C4-2B (cell line): ENCODE measurements at regions not wholly inside any gene's neighbourhood (a gene's known extent, or its start where the extent isn't known, plus 50 kb on each side); places are given as distances from the start of the nearest gene placed in this dataset.

Experiments used
- ZFX ChIP-seq: fragments of 450-650 bp; IDR thresholded peaks from 2 replicates; pipeline ENCODE4 v1.6.1; 2017
- TF ChIP-seq, protein P1 (sequence below): fragments of 450-650 bp; conservative IDR thresholded peaks from 2 replicates; pipeline ENCODE4 v1.5.1; 2017; ENCODE audit warnings: mild to moderate bottlenecking

DNA sequence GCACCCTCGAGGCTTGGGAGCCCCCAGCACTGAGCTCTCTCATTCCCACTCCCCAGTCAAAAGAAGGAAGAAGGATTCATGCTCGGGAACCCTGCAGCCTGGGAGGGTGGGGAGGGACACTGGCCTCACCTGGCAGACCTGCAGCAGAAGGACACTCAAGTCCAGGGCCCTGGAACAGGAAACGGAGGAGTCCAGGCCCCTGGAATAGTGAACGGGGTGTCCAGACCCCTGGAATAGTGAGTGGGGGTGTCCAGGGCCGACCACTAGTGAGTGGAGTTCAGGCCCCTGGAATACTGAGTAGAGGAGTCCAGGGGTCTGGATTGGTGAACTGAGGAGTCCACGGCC, 292.5 kb downstream of the NDUFA10 start:
- TF ChIP-seq, protein P1, sequence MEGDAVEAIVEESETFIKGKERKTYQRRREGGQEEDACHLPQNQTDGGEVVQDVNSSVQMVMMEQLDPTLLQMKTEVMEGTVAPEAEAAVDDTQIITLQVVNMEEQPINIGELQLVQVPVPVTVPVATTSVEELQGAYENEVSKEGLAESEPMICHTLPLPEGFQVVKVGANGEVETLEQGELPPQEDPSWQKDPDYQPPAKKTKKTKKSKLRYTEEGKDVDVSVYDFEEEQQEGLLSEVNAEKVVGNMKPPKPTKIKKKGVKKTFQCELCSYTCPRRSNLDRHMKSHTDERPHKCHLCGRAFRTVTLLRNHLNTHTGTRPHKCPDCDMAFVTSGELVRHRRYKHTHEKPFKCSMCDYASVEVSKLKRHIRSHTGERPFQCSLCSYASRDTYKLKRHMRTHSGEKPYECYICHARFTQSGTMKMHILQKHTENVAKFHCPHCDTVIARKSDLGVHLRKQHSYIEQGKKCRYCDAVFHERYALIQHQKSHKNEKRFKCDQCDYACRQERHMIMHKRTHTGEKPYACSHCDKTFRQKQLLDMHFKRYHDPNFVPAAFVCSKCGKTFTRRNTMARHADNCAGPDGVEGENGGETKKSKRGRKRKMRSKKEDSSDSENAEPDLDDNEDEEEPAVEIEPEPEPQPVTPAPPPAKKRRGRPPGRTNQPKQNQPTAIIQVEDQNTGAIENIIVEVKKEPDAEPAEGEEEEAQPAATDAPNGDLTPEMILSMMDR: no peak
- TF ChIP-seq ZFX: no peak
